ENCODE measurements at regions not wholly inside any gene's neighbourhood (a gene's known extent, or its start where the extent isn't known, plus 50 kb on each side); places are given as distances from the start of the nearest gene placed in this dataset.

DNA sequence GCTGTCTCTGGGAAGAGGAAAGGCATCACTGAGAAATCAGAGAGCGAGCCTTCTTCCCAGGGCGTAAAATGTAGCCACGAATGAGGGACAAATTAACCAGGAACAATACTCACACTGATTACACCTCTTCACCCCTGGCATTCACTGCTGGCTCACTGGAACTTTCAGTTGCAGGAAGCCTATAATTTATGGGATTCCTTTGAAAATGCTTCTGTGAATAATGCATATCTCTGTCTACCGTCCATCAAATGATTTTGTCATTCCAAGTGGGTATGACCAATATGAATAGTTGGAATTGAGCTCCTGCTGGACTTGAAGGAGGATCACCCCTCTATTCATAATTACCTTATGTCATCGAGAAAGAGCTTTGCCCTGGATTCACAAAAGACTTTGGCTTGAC is 360.3 kb upstream of the FZD8 start:
- TF ChIP-seq, protein P1, sequence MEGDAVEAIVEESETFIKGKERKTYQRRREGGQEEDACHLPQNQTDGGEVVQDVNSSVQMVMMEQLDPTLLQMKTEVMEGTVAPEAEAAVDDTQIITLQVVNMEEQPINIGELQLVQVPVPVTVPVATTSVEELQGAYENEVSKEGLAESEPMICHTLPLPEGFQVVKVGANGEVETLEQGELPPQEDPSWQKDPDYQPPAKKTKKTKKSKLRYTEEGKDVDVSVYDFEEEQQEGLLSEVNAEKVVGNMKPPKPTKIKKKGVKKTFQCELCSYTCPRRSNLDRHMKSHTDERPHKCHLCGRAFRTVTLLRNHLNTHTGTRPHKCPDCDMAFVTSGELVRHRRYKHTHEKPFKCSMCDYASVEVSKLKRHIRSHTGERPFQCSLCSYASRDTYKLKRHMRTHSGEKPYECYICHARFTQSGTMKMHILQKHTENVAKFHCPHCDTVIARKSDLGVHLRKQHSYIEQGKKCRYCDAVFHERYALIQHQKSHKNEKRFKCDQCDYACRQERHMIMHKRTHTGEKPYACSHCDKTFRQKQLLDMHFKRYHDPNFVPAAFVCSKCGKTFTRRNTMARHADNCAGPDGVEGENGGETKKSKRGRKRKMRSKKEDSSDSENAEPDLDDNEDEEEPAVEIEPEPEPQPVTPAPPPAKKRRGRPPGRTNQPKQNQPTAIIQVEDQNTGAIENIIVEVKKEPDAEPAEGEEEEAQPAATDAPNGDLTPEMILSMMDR (conservative IDR thresholded peaks at IDR 0.05; ENCODE audit: low read length): no peak
- TF ChIP-seq EZH2phosphoT487 (IDR thresholded peaks at IDR 0.05; ENCODE audit: borderline replicate concordance): no peak

All from Loucy (cell line).